Breast epithelium (tissue), 4 donors: ENCODE measurements at regions not wholly inside any gene's neighbourhood (a gene's known extent, or its start where the extent isn't known, plus 50 kb on each side); places are given as distances from the start of the nearest gene placed in this dataset.

Experiments
- DNase-seq, 2 donors: peaks; one replicate each; pipeline ENCODE4 v3.0.0-alpha.2; 2019; ENCODE audit warnings: low spot score in 2 of 2
- H3K27ac ChIP-seq, 2 donors: fragments of 200-600 bp; sonication (generic) in 1 of 2; one replicate each; pipeline ENCODE4 v1.5.1; 2016 to 2019; ENCODE audit warnings: mild to moderate bottlenecking in 1 of 2
- H3K27me3 ChIP-seq, 2 donors: fragments of 200-600 bp; sonication (generic) in 1 of 2; one replicate each; pipeline versions ENCODE4 v1.5.1 to v1.6.0; 2017 to 2019; ENCODE audit warnings: control low read depth in 1 of 2, mild to moderate bottlenecking in 1 of 2
- H3K36me3 ChIP-seq: fragments of 200-600 bp; one replicate; pipeline ENCODE4 v1.5.1; 2019
- H3K4me1 ChIP-seq, 2 donors: fragments of 200-600 bp; sonication (generic); one replicate each; pipeline ENCODE4 v1.5.1; 2016 to 2019; ENCODE audit warnings: control low read depth in 1 of 2
- H3K4me3 ChIP-seq, 3 donors: fragments of 200-600 bp; sonication (generic); 1 replicate in 2 of 3; 2 replicates in 1 of 3; pipeline ENCODE4 v1.5.1; 2016 to 2019; ENCODE audit warnings: mild to moderate bottlenecking in 3 of 3, moderate library complexity in 2 of 3
- H3K9me3 ChIP-seq, 2 donors: fragments of 200-600 bp; sonication (generic) in 1 of 2; one replicate each; pipeline ENCODE4 v1.5.1; 2016 to 2019; ENCODE audit warnings: control low read depth in 1 of 2
- CTCF ChIP-seq, 3 donors: fragments of 450-650 bp; IDR thresholded peaks; one replicate each; pipeline ENCODE4 v1.5.1; 2016 to 2017; ENCODE audit warnings: antibody characterized with exemption in 3 of 3, mild to moderate bottlenecking in 3 of 3, moderate library complexity in 3 of 3
- POLR2A ChIP-seq: fragments of 450-650 bp; IDR thresholded peaks from one replicate; pipeline ENCODE4 v1.6.1; 2016; ENCODE audit warnings: antibody characterized with exemption, mild to moderate bottlenecking, moderate library complexity
- POLR2AphosphoS5 ChIP-seq, 3 donors: sonication (generic); formaldehyde crosslinking; IDR thresholded peaks; one replicate each; pipeline ENCODE4 v1.6.1; 2017; ENCODE audit warnings: antibody characterized with exemption in 3 of 3
- intact Hi-C: fragments of 100-400 bp; cut with DNase I; formaldehyde crosslinking; loops from one replicate; pipeline ENCODE4 v1.15.1; 2023; ENCODE audit warnings: low total_unique reads

GRCh38 chr2:41087946-41088345, 636.1 kb upstream of the SLC8A1 start:
- H3K9me3 ChIP-seq: no peaks in the 10 kb centered on the region
- TF ChIP-seq CTCF (IDR thresholded peaks at IDR 0.05) (no peak), POLR2A (no peak), POLR2AphosphoS5 (IDR thresholded peaks at IDR 0.05) (no peak)
- intact Hi-C loops: no loop called here
- no peak overlapping the region for H3K27ac ChIP-seq
- no peak overlapping the region for H3K4me3 ChIP-seq
- H3K36me3 ChIP-seq: no peaks in the 10 kb centered on the region
- DNase-seq: no peak
- no peaks in the 10 kb centered on the region for H3K27me3 ChIP-seq
- H3K4me1 ChIP-seq: no peaks in the 10 kb centered on the region

GRCh38 chr2:41101281-41101680, 649.4 kb upstream of the SLC8A1 start:
- H3K9me3 ChIP-seq: no peaks in the 10 kb centered on the region
- no peak overlapping the region for H3K27ac ChIP-seq
- intact Hi-C loops: no loop called here
- no peak for DNase-seq
- H3K36me3 ChIP-seq: no peaks in the 10 kb centered on the region
- no peak for TF ChIP-seq POLR2AphosphoS5 (IDR thresholded peaks at IDR 0.05)
- no peak for TF ChIP-seq POLR2A
- TF ChIP-seq CTCF (IDR thresholded peaks at IDR 0.05): no peak
- H3K27me3 ChIP-seq: no peaks in the 10 kb centered on the region
- H3K4me1 ChIP-seq: no peaks in the 10 kb centered on the region
- no peak overlapping the region for H3K4me3 ChIP-seq

GRCh38 chr2:41109744-41110143, 657.9 kb upstream of the SLC8A1 start:
- no peak overlapping the region for H3K27ac ChIP-seq
- H3K9me3 ChIP-seq: no peaks in the 10 kb centered on the region
- TF ChIP-seq POLR2AphosphoS5 (IDR thresholded peaks at IDR 0.05) (no peak), CTCF (IDR thresholded peaks at IDR 0.05) (no peak), POLR2A (no peak)
- H3K4me3 ChIP-seq: no peak overlapping the region
- no peak for DNase-seq
- intact Hi-C loops: loop anchor here (10.0 kb wide), 1 partner anchor 885 kb away; no protein-coding TSS in a partner anchor
- no peaks in the 10 kb centered on the region for H3K36me3 ChIP-seq
- H3K27me3 ChIP-seq: no peaks in the 10 kb centered on the region
- H3K4me1 ChIP-seq: no peaks in the 10 kb centered on the region

- TF ChIP-seq CTCF (IDR thresholded peaks at IDR 0.05) (no peak), POLR2AphosphoS5 (IDR thresholded peaks at IDR 0.05) (no peak)
- no peaks in the 10 kb centered on the region for H3K27me3 ChIP-seq
- H3K4me1 ChIP-seq: no peaks in the 10 kb centered on the region
- H3K36me3 ChIP-seq: no peaks in the 10 kb centered on the region
- intact Hi-C loops: loop anchor here (10.0 kb wide), 1 partner anchor 887 kb away; no protein-coding TSS in a partner anchor
- no peak for DNase-seq
- no peak overlapping the region for H3K27ac ChIP-seq
- no peaks in the 10 kb centered on the region for H3K9me3 ChIP-seq
- H3K4me3 ChIP-seq: no peak overlapping the region
Observed at GRCh38 chr2:41111836-41112627, 660.1 kb upstream of the SLC8A1 start.

- no peak overlapping the region for H3K27ac ChIP-seq
- H3K36me3 ChIP-seq: no peaks in the 10 kb centered on the region
- H3K4me1 ChIP-seq: no peaks in the 10 kb centered on the region
- no peak overlapping the region for H3K4me3 ChIP-seq
- H3K27me3 ChIP-seq: no peaks in the 10 kb centered on the region
- no peaks in the 10 kb centered on the region for H3K9me3 ChIP-seq
- DNase-seq: no peak
- no peak for TF ChIP-seq POLR2AphosphoS5 (IDR thresholded peaks at IDR 0.05)
- TF ChIP-seq POLR2A: no peak
- no peak for TF ChIP-seq CTCF (IDR thresholded peaks at IDR 0.05)
- intact Hi-C loops: loop anchor here (10.0 kb wide), 1 partner anchor 891 kb away; no protein-coding TSS in a partner anchor
Observed at GRCh38 chr2:41116106-41116797, 664.4 kb upstream of the SLC8A1 start.
